Mammary epithelial cell (primary cell): ENCODE measurements at regions not wholly inside any gene's neighbourhood (a gene's known extent, or its start where the extent isn't known, plus 50 kb on each side); places are given as distances from the start of the nearest gene placed in this dataset.

Source experiments
- EZH2 ChIP-seq: IDR thresholded peaks from 2 replicates; pipeline ENCODE4 v1.6.1; 2012; ENCODE audit warnings: low read length, inconsistent platforms, borderline replicate concordance
- TF ChIP-seq, protein P1 (sequence below), 2 donors: IDR thresholded peaks in 1 of 2; conservative IDR thresholded peaks in 1 of 2; 2 replicates each; pipeline ENCODE4 v1.5.1; 2011 to 2012; ENCODE audit warnings: inconsistent platforms in 2 of 2, low read length in 2 of 2, mild to moderate bottlenecking in 2 of 2, control low read depth in 1 of 2, low read depth in 1 of 2; ENCODE audit not compliant: insufficient read depth in 1 of 2; ENCODE audit errors: extremely low read depth in 1 of 2

DNA sequence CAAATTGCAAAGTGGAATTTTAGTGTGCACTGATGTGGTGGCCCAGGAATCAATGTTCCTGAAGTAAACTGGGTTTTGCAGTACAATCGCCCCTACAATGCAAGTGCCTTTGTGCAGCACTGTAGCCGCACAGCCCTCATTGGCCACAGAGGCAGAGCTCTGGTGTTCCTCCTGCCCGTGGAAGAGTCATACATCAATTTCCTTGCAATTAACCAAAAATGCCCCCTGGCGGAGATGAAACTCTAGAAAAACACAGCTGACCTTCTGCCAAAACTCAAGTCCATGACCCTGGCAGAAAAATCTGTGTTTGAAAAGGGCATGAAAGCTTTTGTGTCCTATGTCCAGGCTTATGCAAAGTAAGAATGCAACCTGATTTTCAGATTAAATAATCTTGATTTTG is 117.9 kb upstream of the PRB2 start:
- TF ChIP-seq, protein P1, sequence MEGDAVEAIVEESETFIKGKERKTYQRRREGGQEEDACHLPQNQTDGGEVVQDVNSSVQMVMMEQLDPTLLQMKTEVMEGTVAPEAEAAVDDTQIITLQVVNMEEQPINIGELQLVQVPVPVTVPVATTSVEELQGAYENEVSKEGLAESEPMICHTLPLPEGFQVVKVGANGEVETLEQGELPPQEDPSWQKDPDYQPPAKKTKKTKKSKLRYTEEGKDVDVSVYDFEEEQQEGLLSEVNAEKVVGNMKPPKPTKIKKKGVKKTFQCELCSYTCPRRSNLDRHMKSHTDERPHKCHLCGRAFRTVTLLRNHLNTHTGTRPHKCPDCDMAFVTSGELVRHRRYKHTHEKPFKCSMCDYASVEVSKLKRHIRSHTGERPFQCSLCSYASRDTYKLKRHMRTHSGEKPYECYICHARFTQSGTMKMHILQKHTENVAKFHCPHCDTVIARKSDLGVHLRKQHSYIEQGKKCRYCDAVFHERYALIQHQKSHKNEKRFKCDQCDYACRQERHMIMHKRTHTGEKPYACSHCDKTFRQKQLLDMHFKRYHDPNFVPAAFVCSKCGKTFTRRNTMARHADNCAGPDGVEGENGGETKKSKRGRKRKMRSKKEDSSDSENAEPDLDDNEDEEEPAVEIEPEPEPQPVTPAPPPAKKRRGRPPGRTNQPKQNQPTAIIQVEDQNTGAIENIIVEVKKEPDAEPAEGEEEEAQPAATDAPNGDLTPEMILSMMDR (conservative IDR thresholded peaks at IDR 0.05 in 1 of 2, IDR thresholded peaks at IDR 0.05 in 1 of 2; ENCODE audit: extremely low read depth in 1 of 2, insufficient read depth in 1 of 2, low read depth in 1 of 2, low read length in 2 of 2), result peak; percentile 11 to 24
- TF ChIP-seq EZH2, result no peak
